GM12872 (cell line): ENCODE measurements at regions not wholly inside any gene's neighbourhood (a gene's known extent, or its start where the extent isn't known, plus 50 kb on each side); places are given as distances from the start of the nearest gene placed in this dataset.

Source experiments
- CTCF ChIP-seq: IDR thresholded peaks from 3 replicates; pipeline ENCODE4 v1.5.1; 2011; ENCODE audit warnings: low read depth, mild to moderate bottlenecking, low read length, moderate library complexity; ENCODE audit not compliant: insufficient read depth

DNA sequence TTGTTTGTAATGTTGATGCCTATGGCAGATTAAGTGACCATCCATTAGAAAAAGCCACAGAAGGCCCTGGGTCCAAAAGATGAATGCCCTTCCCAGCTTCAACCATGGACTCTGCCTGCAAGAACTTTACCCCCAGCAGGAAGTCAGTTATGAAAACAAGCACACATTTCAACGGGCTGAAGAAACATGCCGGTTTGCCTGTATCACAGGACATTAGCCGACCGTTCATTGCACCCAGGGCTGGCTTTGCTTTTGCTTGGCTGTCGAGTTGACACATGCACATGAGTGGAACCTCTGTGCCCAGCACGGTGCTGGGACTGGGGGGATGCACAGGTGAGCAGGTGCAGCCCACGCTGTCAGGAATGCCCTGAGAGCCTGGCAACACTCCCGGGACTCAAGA, 1087.0 kb downstream of the BCL11B start:
- TF ChIP-seq CTCF: no peak

DNA sequence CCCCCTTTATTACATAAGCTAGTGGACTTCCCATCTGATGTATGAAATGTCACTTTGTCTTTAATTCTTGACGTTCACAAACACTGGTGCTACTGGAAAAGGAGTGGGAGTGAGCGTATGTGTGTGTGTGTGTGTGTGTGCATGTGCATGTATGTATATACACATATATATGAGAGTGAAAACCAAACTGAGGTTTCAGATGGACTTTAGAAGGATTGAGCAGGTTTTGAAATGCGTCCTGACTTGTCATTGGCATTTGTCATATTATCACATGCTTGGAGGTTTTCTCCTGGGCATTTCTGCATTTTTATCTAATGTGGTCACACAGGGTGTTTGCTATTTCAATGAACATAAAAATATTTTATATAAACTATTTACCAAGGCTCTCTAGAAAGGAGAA, 1085.9 kb downstream of the BCL11B start:
- TF ChIP-seq CTCF: no peak

DNA sequence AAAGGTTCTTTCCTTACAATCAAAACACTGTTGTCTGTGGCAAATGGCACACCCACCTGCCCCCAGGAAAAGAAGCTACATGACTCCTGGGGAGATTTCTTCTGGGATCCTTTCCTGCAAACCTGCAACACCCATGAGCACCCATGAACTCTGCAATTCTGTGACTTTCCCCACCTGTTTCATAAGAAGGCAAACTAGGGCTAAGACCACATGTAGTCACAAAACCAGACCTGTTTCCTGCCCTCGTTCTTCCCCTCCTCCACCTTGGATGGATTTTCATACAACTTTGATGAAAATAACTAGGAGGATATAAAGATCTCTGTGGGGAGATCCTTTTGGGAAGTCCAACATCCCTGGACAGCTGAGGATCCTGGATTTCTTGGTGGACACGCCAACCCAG, 1084.7 kb downstream of the BCL11B start:
- TF ChIP-seq CTCF: no peak

GRCh38 chr14:98189062-98189461, 1082.9 kb downstream of the BCL11B start:
- TF ChIP-seq CTCF: no peak

GRCh38 chr14:98189511-98189910, 1082.5 kb downstream of the BCL11B start:
- no peak for TF ChIP-seq CTCF

GRCh38 chr14:98189944-98190343, 1082.1 kb downstream of the BCL11B start:
- TF ChIP-seq CTCF: no peak

DNA sequence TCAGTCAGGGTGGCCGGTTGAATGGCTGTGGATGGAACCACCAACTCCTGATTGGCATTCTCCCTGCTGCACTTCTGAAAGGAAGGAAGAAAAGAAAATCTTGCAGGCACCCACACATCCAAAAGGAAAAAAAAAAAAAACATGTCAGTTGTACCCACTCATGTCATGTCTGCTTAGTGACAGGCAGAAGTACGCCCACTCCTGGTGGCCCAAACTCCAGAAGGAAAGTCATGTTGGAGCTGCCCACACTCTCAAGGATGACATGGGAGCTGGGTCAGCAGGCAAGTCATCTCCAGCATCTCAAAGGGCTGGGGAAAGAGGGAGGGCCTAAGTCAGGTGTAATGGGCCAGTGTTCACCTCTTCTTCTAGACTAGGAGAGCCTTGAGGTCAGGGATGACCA, 1079.1 kb downstream of the BCL11B start:
- no peak for TF ChIP-seq CTCF

GRCh38 chr14:98194821-98195220, 1077.2 kb downstream of the BCL11B start:
- no peak for TF ChIP-seq CTCF
